GM19452 (cell line): ENCODE measurements at regions not wholly inside any gene's neighbourhood (a gene's known extent, or its start where the extent isn't known, plus 50 kb on each side); places are given as distances from the start of the nearest gene placed in this dataset.
A peak's percentile ranks its signal among the peaks of the same experiment; 100 is the strongest.
"Not testable (repeated sequence)": the region's sequence is repeated elsewhere in the genome, so short reads cannot be mapped to it uniquely, and the experiment has no call there.

Experiments
- ATAC-seq: cut with Tn5 transposase; IDR thresholded peaks from one replicate; pipeline ENCODE4 v1.9.1; 2021; ENCODE audit not compliant: unreplicated experiment

DNA sequence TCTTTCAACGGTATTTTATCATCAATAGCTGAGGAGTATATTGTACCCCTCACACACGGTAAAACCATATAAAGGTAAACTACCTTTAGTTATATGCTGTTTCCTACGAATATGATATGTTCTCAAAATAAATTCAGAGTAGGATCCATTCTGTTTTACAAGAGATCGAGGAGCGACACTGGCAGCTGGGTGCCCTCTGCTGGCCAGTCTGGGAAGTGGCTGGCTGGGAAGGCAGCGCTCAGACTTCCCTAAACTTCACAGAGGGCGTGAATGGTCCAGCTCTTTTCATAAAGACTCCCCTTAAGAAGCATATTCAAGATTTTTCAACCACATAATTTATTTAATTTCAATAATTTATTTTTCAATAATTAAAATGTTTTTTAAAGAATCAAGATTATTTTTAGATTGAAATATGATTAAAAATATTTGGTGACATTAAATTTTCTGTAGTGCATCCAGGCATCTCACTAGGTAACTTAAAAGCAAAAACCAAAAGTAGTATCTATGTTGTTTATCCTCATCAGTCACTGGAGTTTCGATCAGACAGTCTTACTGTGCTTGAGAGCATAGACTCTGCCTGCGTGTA, 187.5 kb upstream of the PDE10A start:
- peak; percentile 79 for ATAC-seq

GRCh38 chr6:165849534-165850430, 186.7 kb upstream of the PDE10A start:
- ATAC-seq = no peak

GRCh38 chr6:165848086-165848426, 185.0 kb upstream of the PDE10A start:
- no peak for ATAC-seq

DNA sequence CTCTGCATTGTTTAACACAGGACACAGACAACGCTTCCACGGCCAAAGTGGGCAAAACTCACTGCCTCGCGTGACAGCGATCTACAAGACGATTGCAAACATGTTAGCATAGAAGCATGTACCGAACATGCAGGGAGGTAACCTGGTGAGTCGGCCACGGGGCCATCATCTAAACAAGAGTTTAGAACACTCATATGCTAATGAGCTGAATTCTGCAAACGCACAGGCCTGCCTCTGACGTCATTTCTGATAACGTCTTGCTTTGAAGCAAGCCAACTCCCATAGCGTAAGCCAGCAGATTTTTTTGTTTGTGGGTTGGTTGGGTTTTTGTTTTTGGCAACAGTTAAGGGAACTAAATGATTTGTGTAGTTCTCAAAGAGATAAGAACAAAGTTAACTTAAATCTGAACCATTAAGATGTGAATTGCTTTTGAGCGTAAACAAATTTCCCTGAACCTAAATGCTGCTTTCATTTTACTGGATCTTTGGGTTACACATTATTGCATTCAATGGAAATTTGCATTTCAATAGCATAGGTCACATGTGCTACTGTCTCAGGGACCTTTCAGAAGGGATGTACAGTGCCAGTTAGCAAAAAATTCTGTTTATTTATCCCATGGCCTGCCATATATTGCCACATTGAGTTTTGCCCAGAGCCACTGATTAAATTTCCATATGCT, 184.5 kb upstream of the PDE10A start:
- ATAC-seq = no peak

DNA sequence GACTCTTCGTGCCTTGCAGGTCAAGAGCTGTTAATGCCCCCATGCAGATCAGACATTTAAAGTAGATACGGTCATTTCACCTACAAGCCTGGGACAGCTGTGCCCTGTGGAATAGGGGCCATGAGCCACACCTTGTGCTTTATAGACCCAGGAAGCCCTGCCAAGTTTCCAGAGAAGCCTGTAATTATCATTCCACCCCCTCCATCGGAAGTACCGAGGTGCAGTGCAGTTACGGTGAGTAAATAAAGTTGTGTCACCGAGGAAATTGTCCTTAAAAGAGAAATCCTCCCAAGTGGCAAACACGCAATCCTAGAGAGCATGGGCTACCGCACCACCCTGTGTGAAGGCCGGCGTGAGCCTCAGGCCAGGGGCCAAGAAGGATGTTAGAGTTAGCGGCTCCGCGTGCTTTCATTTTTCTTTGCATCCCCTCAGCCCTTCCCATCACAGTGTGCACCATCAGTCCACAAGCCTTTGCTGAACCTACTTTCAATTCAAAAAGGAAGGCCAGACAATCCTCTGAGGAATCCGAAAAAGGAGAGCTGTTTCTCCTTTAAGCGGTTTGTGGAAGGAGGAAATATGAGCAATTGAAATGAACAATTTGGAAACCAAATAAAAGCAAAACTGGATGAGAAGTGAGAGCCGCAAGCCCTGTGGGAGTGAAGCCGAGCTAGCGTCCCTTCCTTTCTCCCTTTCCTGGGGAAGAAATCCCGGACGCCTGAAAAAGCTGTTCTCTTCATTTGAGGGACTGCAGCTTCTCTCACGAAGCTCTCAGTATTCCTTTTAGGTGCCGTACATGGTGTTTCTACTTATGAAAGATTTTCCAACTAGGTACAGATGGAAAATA, 183.3 kb upstream of the PDE10A start:
- no peak for ATAC-seq

- ATAC-seq = no peak
These were observed 182.5 kb upstream of the PDE10A start for GRCh38 chr6:165845493-165845892.

- ATAC-seq = no peak
These were observed 181.8 kb upstream of the PDE10A start for GRCh38 chr6:165844801-165845364.

DNA sequence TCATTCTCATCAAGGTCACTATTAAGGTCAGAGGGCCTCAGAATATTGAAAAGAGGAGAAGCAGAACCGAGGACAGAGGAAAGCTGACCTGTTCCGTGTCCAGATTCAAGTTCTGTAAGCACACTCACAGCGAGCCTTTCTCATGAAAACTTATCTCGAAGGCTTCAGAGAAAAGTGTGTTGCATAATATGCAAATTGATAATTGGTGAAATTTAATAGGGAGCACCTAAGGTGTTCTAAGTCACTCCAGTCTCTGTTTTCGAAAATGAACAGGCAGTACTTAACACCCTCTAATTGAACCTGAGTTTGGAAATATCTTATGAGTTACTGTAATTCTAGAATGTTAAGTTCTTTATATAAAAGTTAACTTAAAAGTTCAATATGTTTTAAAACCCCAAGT, 181.2 kb upstream of the PDE10A start:
- no peak for ATAC-seq

GRCh38 chr6:165843568-165844113, 180.6 kb upstream of the PDE10A start:
- ATAC-seq = no peak

DNA sequence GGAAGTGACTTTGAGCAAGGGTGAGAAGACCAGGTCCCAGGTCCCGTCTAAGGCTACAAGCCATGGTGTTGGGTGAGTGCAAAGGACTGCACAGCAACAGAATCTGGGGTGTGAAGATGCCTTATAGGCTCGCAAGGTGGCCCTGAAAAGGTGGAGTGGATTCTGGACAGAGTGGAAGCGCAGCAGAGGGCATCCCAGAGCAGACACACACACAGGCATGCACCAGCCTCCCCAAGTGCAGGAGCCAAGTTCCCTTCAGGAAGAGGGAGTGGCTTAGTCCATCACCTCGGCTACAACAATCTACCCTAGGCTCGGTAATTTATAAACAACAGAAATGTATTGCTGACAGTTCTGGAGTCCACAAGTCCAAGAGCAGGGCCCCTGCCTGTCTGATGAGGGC, 180.1 kb upstream of the PDE10A start:
- no peak for ATAC-seq

GRCh38 chr6:165842281-165842936, 179.4 kb upstream of the PDE10A start:
- ATAC-seq = no peak

DNA sequence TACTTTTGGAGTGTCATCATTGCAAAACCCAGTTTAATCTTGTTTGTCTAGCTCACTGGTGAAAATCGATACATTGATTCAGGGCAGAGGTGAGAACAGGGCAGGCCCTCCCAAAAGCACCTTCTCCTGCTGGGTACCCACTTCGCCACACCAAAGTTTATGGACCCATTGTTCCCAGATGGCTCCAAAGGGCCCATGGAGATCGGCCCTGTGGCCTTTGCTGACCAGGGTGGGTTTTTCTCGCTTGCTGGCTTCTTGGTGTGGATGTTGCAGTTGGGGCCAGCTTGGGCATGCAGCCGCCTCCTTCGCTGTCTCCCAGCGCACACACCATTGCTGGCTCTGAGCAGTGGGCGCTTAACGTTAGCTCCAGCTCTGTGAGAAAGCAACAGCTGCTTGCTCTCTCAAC, 178.1 kb upstream of the PDE10A start:
- no peak for ATAC-seq

DNA sequence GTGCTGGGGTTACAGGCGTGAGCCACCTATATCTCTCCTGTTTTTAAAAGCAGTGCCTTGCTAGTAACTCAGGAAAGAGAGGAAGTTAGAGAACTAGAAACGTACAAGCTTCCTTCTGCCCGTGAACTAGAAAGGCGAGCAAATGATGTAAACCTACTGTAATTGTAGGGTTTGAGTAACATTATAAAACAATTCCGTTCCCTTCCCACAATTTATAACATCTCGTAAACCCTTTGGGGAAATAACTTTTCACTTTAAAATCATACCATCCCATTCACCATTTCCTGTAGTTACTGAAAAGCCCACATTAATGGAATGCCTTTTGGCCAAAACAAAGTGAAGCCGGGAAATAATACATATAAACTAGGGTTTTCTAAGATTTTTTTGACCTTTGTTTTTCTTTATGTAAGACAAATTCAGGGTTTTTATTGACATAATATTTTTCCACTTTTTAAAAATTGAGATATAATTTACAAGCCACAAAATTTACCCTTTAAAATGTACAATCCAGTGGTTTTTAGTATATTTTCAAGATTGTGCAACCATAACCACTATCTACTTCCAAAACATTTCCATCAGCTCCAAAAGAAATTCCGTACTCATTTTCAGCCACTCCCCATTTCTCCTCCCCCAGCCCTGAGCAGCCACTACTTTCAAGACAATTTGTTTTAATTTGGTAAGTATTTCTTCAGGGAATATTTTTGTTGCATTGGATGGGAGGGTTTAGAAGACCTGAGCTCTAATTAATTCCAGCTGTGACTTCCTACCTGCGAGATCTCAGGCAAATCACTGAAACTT, 175.1 kb upstream of the PDE10A start:
- ATAC-seq = no peak

DNA sequence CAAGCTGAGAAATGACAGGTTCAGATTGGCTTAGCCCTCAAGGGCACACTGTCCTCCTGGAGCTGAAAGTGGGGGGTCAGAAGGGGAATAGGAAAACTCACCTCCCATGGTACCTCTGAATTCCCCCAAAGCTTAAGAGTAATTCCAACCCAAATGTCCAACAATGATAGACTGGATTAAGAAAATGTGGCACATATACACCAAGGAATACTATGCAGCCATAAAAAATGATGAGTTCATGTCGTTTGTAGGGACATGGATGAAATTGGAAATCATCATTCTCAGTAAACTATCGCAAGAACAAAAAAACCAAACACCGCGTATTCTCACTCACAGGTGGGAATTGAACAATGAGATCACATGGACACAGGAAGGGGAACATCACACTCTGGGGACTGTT, 173.6 kb upstream of the PDE10A start:
- not testable (repeated sequence) for ATAC-seq

DNA sequence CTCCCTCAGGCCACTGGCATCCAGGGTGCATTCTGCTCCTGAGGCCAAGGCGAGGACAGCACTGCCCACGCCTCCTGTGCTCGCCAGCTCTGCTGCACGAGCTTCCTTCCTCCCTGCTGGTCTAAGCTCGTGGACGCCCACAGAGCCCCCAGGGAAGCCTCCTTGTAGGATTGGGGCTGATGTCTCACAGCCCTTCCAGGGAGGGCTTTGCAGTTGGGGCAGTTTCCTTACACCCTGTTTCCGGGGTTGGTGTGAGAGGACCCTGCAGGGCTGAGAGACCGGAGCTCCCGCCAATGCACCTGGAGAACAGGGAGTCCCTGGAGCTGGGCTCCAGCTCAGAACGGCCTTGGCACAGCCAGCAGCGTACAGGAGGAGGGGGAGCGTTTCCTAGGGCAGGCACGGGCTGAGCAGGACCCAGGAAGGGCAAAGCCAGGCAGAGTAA, 172.4 kb upstream of the PDE10A start:
- no peak for ATAC-seq

GRCh38 chr6:165834613-165835259, 171.7 kb upstream of the PDE10A start:
- no peak for ATAC-seq

DNA sequence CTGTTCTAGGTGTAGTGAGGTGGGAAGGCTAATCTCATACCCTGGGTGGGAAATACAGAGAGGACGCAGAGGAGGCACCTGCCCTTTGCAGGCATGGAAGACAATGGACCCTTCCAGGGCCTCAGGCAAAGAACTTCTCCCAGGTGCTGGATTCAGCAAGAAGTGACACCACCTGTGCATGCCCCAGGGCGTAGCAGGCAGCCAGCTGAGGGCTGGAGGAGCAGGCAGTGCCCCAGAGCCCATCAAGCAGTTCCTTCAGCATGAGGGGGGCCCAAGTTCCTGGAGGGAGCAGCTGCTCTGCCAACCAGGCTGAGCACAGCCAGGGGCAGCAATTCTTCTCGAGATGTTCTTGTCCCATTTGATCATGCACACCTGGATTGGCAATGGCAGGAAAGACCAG, 170.3 kb upstream of the PDE10A start:
- no peak for ATAC-seq

DNA sequence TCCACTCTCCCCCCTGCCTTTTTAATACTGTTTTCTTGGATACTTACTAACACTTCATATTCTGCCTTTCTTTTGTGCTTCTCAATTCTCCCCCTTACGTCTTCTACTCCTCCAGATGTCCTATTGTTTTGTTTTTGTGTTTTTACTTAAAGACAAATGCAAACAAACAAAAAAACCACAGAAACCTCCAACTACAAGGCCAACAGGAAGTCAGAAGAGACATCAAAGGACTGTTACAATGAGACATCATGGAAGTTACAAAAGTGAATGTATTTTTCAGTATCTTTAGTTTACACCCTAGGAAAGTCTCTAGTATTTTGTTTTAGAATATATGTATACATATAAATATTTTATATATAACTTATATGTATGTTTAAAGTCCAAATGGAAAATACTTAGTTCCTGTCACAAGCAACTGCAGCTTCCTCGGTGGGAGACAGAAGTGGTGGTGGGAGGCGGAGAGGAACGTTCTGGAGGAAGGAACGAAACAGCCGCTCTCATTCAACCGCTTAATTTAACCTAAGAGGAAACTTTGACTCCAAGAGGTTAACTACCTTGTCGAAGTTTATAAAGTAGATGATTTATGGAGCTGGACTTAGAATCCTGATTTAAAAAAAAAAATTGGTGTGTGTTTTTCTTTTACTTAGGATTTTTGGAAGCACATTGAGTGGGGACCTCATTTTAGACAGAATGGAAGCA, 168.9 kb upstream of the PDE10A start:
- ATAC-seq = no peak
